ENCODE measurements at regions not wholly inside any gene's neighbourhood (a gene's known extent, or its start where the extent isn't known, plus 50 kb on each side); places are given as distances from the start of the nearest gene placed in this dataset.

GRCh38 chr5:15421381-15421780, 78.6 kb upstream of the FBXL7 start:
- no peak for TF ChIP-seq EZH2 (IDR thresholded peaks at IDR 0.05; ENCODE audit: borderline replicate concordance, control insufficient read depth, low read depth, low read length)
- no peak for TF ChIP-seq CREM (IDR thresholded peaks at IDR 0.05; ENCODE audit: low read depth)
- no peak for TF ChIP-seq TARDBP (IDR thresholded peaks at IDR 0.05; ENCODE audit: borderline replicate concordance)
- no peak for TF ChIP-seq CTCF (IDR thresholded peaks at IDR 0.05 in 2 of 3, conservative IDR thresholded peaks at IDR 0.05 in 1 of 3; ENCODE audit: control insufficient read depth in 2 of 3, extremely low read depth in 1 of 3, insufficient read depth in 1 of 3, low read depth in 3 of 3, low read length in 3 of 3)
- no peak for TF ChIP-seq DPF2 (IDR thresholded peaks at IDR 0.05)
- no peak for TF ChIP-seq RAD21 (IDR thresholded peaks at IDR 0.05; ENCODE audit: insufficient read depth, low read depth, low read length)
- TF ChIP-seq FOS (IDR thresholded peaks at IDR 0.05; ENCODE audit: borderline replicate concordance, extremely low read depth, insufficient read length), result no peak
- no peak for TF ChIP-seq GABPA (IDR thresholded peaks at IDR 0.05; ENCODE audit: low read depth)
- TF ChIP-seq SUPT20H (IDR thresholded peaks at IDR 0.05; ENCODE audit: borderline replicate concordance, control insufficient read depth, low read depth, low read length), result no peak
- TF ChIP-seq POLR2AphosphoS5 (IDR thresholded peaks at IDR 0.05; ENCODE audit: low read length), result no peak
- TF ChIP-seq SKIL (IDR thresholded peaks at IDR 0.05; ENCODE audit: low read depth, poor library complexity, severe bottlenecking), result no peak
- no peak for TF ChIP-seq ZNF274 (IDR thresholded peaks at IDR 0.05; ENCODE audit: insufficient read depth, insufficient read length)
- TF ChIP-seq HCFC1 (IDR thresholded peaks at IDR 0.05; ENCODE audit: low read length), result no peak
- no peak for TF ChIP-seq ZBTB40 (IDR thresholded peaks at IDR 0.05; ENCODE audit: borderline replicate concordance)
